Tibial artery (tissue), 4 donors: ENCODE measurements at regions not wholly inside any gene's neighbourhood (a gene's known extent, or its start where the extent isn't known, plus 50 kb on each side); places are given as distances from the start of the nearest gene placed in this dataset.
"Not testable (repeated sequence)": the region's sequence is repeated elsewhere in the genome, so short reads cannot be mapped to it uniquely, and the experiment has no call there.

Experiments
- DNase-seq, 2 donors: peaks; one replicate each; pipeline ENCODE4 v3.0.0-alpha.2; 2019
- H3K27ac ChIP-seq, 2 donors: fragments of 200-600 bp; sonication (generic) in 1 of 2; 1 replicate in 1 of 2; 2 replicates in 1 of 2; pipeline ENCODE4 v1.5.1; 2018 to 2019; ENCODE audit warnings: mild to moderate bottlenecking in 1 of 2
- H3K27me3 ChIP-seq, 2 donors: fragments of 200-600 bp; sonication (generic) in 1 of 2; one replicate each; pipeline versions ENCODE4 v1.5.1 to v1.6.0; 2016 to 2019
- H3K36me3 ChIP-seq, 3 donors: fragments of 200-600 bp; sonication (generic) in 2 of 3; one replicate each; pipeline ENCODE4 v1.5.1; 2016 to 2019; ENCODE audit warnings: mild to moderate bottlenecking in 2 of 3
- H3K4me1 ChIP-seq, 4 donors: fragments of 200-600 bp; sonication (generic) in 2 of 4; 1 replicate in 3 of 4; 2 replicates in 1 of 4; pipeline ENCODE4 v1.5.1; 2016 to 2019
- H3K4me3 ChIP-seq, 2 donors: fragments of 200-600 bp; sonication (generic) in 1 of 2; 1 replicate in 1 of 2; 2 replicates in 1 of 2; pipeline ENCODE4 v1.5.1; 2018 to 2019; ENCODE audit warnings: mild to moderate bottlenecking in 2 of 2
- H3K9me3 ChIP-seq, 3 donors: fragments of 200-600 bp; sonication (generic) in 1 of 3; one replicate each; pipeline ENCODE4 v1.5.1; 2016 to 2019
- intact Hi-C: fragments of 100-400 bp; cut with DNase I; formaldehyde crosslinking; loops from one replicate; pipeline ENCODE4 v1.15.0; 2023; ENCODE audit warnings: low total_unique reads
- TF ChIP-seq, protein P1 (sequence below), 2 experiments: fragments of 200-600 bp in 1 of 2; fragments of 450-650 bp in 1 of 2; IDR thresholded peaks; one replicate each; pipeline ENCODE4 v1.5.1; 2017 to 2019; ENCODE audit warnings: antibody characterized with exemption in 2 of 2, mild to moderate bottlenecking in 1 of 2, moderate library complexity in 1 of 2

- DNase-seq, H3K27me3 ChIP-seq, H3K9me3 ChIP-seq, H3K4me3 ChIP-seq, H3K4me1 ChIP-seq, H3K27ac ChIP-seq, H3K36me3 ChIP-seq, intact Hi-C loops: not testable (repeated sequence)
Observed at GRCh38 chrX:132302687-132303086, 83.4 kb upstream of the RAP2C start.

DNA sequence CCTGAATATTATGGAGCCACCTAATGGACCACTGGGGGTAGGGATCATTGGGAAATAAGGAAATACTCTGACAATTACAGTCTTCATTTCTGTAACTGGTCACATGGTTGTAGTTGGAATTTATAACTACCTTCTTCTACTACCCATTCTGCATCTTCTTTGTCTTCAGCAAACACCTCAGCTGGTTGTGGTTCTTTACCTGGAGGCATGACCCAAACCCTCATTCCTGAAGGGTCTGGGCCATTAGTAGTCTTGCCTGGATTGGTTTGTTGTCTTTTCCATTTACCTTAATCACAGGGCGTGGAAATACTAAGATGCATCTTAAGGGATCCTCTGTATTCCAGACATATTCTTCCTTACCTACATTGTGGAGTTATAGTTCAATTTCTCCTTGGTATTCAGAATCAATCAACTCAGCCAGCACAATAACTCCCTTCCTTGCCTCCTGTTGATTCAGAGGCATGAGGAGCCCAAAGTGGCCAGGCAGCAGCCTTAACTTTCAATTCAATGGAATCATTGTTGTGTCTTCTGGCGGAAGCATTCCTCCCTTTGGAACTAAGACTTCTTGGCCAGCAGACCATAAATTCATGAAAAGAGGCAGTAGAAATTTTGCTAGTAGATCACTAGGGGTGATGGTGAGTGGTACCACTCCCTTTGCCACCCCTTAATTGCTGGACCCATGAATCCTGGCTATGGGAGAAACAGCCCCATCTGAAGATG lies 75.7 kb upstream of the RAP2C start:
- Histone ChIP-seq H3K36me3 (no peaks in the 10 kb centered on the region), H3K27ac (no peak overlapping the region), H3K27me3 (no peaks in the 10 kb centered on the region), H3K9me3 (peaks cover 0 to 10% (median 0%) of the 10 kb centered on the region in 3 donors), H3K4me1 (no peaks in the 10 kb centered on the region), H3K4me3 (no peak overlapping the region)
- DNase-seq: no peak
- TF ChIP-seq, protein P1, sequence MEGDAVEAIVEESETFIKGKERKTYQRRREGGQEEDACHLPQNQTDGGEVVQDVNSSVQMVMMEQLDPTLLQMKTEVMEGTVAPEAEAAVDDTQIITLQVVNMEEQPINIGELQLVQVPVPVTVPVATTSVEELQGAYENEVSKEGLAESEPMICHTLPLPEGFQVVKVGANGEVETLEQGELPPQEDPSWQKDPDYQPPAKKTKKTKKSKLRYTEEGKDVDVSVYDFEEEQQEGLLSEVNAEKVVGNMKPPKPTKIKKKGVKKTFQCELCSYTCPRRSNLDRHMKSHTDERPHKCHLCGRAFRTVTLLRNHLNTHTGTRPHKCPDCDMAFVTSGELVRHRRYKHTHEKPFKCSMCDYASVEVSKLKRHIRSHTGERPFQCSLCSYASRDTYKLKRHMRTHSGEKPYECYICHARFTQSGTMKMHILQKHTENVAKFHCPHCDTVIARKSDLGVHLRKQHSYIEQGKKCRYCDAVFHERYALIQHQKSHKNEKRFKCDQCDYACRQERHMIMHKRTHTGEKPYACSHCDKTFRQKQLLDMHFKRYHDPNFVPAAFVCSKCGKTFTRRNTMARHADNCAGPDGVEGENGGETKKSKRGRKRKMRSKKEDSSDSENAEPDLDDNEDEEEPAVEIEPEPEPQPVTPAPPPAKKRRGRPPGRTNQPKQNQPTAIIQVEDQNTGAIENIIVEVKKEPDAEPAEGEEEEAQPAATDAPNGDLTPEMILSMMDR (IDR thresholded peaks at IDR 0.05): no peak
- intact Hi-C loops: no loop called here

DNA sequence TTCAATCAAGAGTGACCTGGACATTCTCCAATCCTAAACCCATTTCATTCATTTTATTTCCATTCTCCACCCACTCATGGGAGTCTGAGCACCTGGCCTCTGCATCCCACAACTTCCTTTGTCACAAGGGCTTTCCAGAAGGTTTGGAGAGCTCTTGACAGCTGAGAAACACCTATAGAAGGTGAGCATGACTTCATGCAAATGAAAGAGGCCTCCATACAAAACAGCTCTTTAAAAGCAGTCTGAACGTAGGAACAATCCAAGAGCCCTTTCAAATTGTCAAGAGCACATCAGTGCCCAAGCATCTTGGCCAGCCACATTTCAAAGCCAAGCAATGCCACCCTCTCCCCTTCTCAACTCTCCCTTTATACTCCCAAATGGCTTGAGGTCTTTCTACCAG lies 74.9 kb upstream of the RAP2C start:
- intact Hi-C loops: no loop called here
- Histone ChIP-seq H3K27me3 (no peaks in the 10 kb centered on the region), H3K9me3 (peaks cover 0 to 10% (median 0%) of the 10 kb centered on the region in 3 donors), H3K4me3 (no peak overlapping the region), H3K27ac (no peak overlapping the region), H3K4me1 (no peaks in the 10 kb centered on the region), H3K36me3 (no peaks in the 10 kb centered on the region)
- TF ChIP-seq, protein P1 (IDR thresholded peaks at IDR 0.05): no peak
- no peak for DNase-seq

GRCh38 chrX:132292793-132293192 lies 73.5 kb upstream of the RAP2C start:
- DNase-seq: no peak

GRCh38 chrX:132277953-132278614 lies 58.8 kb upstream of the RAP2C start:
- DNase-seq: no peak
- TF ChIP-seq, protein P1 (IDR thresholded peaks at IDR 0.05): no peak
- Histone ChIP-seq H3K27me3 (no peaks in the 10 kb centered on the region), H3K36me3 (no peaks in the 10 kb centered on the region), H3K9me3 (no peaks in the 10 kb centered on the region), H3K4me1 (no peaks in the 10 kb centered on the region), H3K4me3 (no peak overlapping the region), H3K27ac (no peak overlapping the region)
- intact Hi-C loops: no loop called here

More at GRCh38 chrX:132292793-132293192, 73.5 kb upstream of the RAP2C start:
- no peaks in the 10 kb centered on the region for H3K36me3 ChIP-seq
- peaks cover 0 to 10% (median 0%) of the 10 kb centered on the region in 3 donors for H3K9me3 ChIP-seq
- H3K4me3 ChIP-seq: no peak overlapping the region
- no peaks in the 10 kb centered on the region for H3K4me1 ChIP-seq
- TF ChIP-seq, protein P1 (IDR thresholded peaks at IDR 0.05): peak; percentile 36 to 46
- H3K27me3 ChIP-seq: no peaks in the 10 kb centered on the region
- H3K27ac ChIP-seq: no peak overlapping the region
- intact Hi-C loops: no loop called here

- intact Hi-C loops: no loop called here
- no peak for DNase-seq
- no peaks in the 10 kb centered on the region for H3K4me1 ChIP-seq
- no peaks in the 10 kb centered on the region for H3K9me3 ChIP-seq
- H3K27me3 ChIP-seq: no peaks in the 10 kb centered on the region
- H3K36me3 ChIP-seq: no peaks in the 10 kb centered on the region
- H3K27ac ChIP-seq: no peak overlapping the region
- H3K4me3 ChIP-seq: no peak overlapping the region
- TF ChIP-seq, protein P1 (IDR thresholded peaks at IDR 0.05): no peak
Observed at GRCh38 chrX:132272826-132273225, 53.6 kb upstream of the RAP2C start.
